T-helper 1 cell treated with Interleukin-12 subunit alpha and Interleukin-12 subunit beta and Interleukin-4 antibody, amounts not matched to agents 30 μg/mL and 1 μg/mL, for 36 hours (primary cell): ENCODE measurements at regions not wholly inside any gene's neighbourhood (a gene's known extent, or its start where the extent isn't known, plus 50 kb on each side); places are given as distances from the start of the nearest gene placed in this dataset.
"Not testable (repeated sequence)": the region's sequence is repeated elsewhere in the genome, so short reads cannot be mapped to it uniquely, and the experiment has no call there.

ENCODE experiments used
- H3K27ac Mint-ChIP-seq: one replicate; pipeline ENCODE4 v1.8.0; 2021; ENCODE audit warnings: mild to moderate bottlenecking, mixed read lengths
- H3K27me3 Mint-ChIP-seq: one replicate; pipeline ENCODE4 v1.8.0; 2021; ENCODE audit warnings: low read depth, mixed read lengths
- H3K36me3 Mint-ChIP-seq: one replicate; pipeline ENCODE4 v1.8.0; 2021; ENCODE audit warnings: low read depth, mixed read lengths
- H3K4me1 Mint-ChIP-seq: one replicate; pipeline ENCODE4 v1.8.0; 2021; ENCODE audit warnings: low read depth, mixed read lengths
- H3K4me3 Mint-ChIP-seq: one replicate; pipeline ENCODE4 v1.8.0; 2021; ENCODE audit warnings: mild to moderate bottlenecking, moderate library complexity, mixed read lengths
- H3K9me3 Mint-ChIP-seq: one replicate; pipeline ENCODE4 v1.8.0; 2021; ENCODE audit warnings: mixed read lengths

- no peak overlapping the region for H3K4me3 Mint-ChIP-seq
- H3K27me3 Mint-ChIP-seq = peaks cover 2% of the 10 kb centered on the region
- no peak overlapping the region for H3K27ac Mint-ChIP-seq
- no peaks in the 10 kb centered on the region for H3K9me3 Mint-ChIP-seq
- H3K4me1 Mint-ChIP-seq = no peaks in the 10 kb centered on the region
- no peaks in the 10 kb centered on the region for H3K36me3 Mint-ChIP-seq
Observed at GRCh38 chr11:103596315-103596714, 440.1 kb upstream of the DDI1 start.

GRCh38 chr11:103601225-103601846 is 435.1 kb upstream of the DDI1 start:
- no peaks in the 10 kb centered on the region for H3K4me1 Mint-ChIP-seq
- no peak overlapping the region for H3K27ac Mint-ChIP-seq
- H3K4me3 Mint-ChIP-seq = no peak overlapping the region
- H3K36me3 Mint-ChIP-seq = no peaks in the 10 kb centered on the region
- H3K27me3 Mint-ChIP-seq = peaks cover 4% of the 10 kb centered on the region
- no peaks in the 10 kb centered on the region for H3K9me3 Mint-ChIP-seq

- Mint-ChIP-seq H3K4me1 (no peaks in the 10 kb centered on the region), H3K27me3 (peaks cover 4% of the 10 kb centered on the region), H3K27ac (no peak overlapping the region), H3K36me3 (no peaks in the 10 kb centered on the region), H3K4me3 (no peak overlapping the region), H3K9me3 (no peaks in the 10 kb centered on the region)
Observed at GRCh38 chr11:103602840-103603239, 433.6 kb upstream of the DDI1 start.

- Mint-ChIP-seq H3K4me1 (no peaks in the 10 kb centered on the region), H3K4me3 (no peak overlapping the region), H3K27ac (no peak overlapping the region), H3K9me3 (no peaks in the 10 kb centered on the region), H3K36me3 (no peaks in the 10 kb centered on the region), H3K27me3 (peaks cover 4% of the 10 kb centered on the region)
Observed at GRCh38 chr11:103604310-103604709, 432.1 kb upstream of the DDI1 start.

- H3K27ac Mint-ChIP-seq = no peak overlapping the region
- H3K9me3 Mint-ChIP-seq = no peaks in the 10 kb centered on the region
- H3K4me1 Mint-ChIP-seq = no peaks in the 10 kb centered on the region
- no peak overlapping the region for H3K4me3 Mint-ChIP-seq
- H3K36me3 Mint-ChIP-seq = no peaks in the 10 kb centered on the region
- H3K27me3 Mint-ChIP-seq = no peaks in the 10 kb centered on the region
Observed at GRCh38 chr11:103608566-103608965, 427.9 kb upstream of the DDI1 start.

GRCh38 chr11:103609117-103610066 is 427.0 kb upstream of the DDI1 start:
- H3K27ac Mint-ChIP-seq = no peak overlapping the region
- no peaks in the 10 kb centered on the region for H3K36me3 Mint-ChIP-seq
- H3K4me3 Mint-ChIP-seq = no peak overlapping the region
- no peaks in the 10 kb centered on the region for H3K27me3 Mint-ChIP-seq
- H3K9me3 Mint-ChIP-seq = no peaks in the 10 kb centered on the region
- no peaks in the 10 kb centered on the region for H3K4me1 Mint-ChIP-seq

- Mint-ChIP-seq H3K4me1 (no peaks in the 10 kb centered on the region), H3K27me3 (no peaks in the 10 kb centered on the region), H3K27ac (no peak overlapping the region), H3K9me3 (no peaks in the 10 kb centered on the region), H3K36me3 (no peaks in the 10 kb centered on the region), H3K4me3 (no peak overlapping the region)
Observed at GRCh38 chr11:103610435-103610834, 426.0 kb upstream of the DDI1 start.

- H3K27ac Mint-ChIP-seq = not testable (repeated sequence)
Observed at GRCh38 chr11:103611526-103612260, 424.7 kb upstream of the DDI1 start.

GRCh38 chr11:103612451-103612850 is 424.0 kb upstream of the DDI1 start:
- H3K4me1 Mint-ChIP-seq, H3K9me3 Mint-ChIP-seq, H3K27me3 Mint-ChIP-seq, H3K27ac Mint-ChIP-seq, H3K4me3 Mint-ChIP-seq, H3K36me3 Mint-ChIP-seq: not testable (repeated sequence)

More at GRCh38 chr11:103611526-103612260, 424.7 kb upstream of the DDI1 start:
- not testable (repeated sequence) for H3K4me3 Mint-ChIP-seq, H3K27me3 Mint-ChIP-seq, H3K36me3 Mint-ChIP-seq, H3K9me3 Mint-ChIP-seq, H3K4me1 Mint-ChIP-seq

GRCh38 chr11:103616586-103616985 is 419.9 kb upstream of the DDI1 start:
- H3K4me3 Mint-ChIP-seq, H3K36me3 Mint-ChIP-seq, H3K27me3 Mint-ChIP-seq, H3K4me1 Mint-ChIP-seq, H3K9me3 Mint-ChIP-seq, H3K27ac Mint-ChIP-seq: not testable (repeated sequence)

GRCh38 chr11:103618528-103618927 is 417.9 kb upstream of the DDI1 start:
- Mint-ChIP-seq H3K9me3 (no peaks in the 10 kb centered on the region), H3K36me3 (no peaks in the 10 kb centered on the region), H3K27ac (no peak overlapping the region), H3K4me3 (no peak overlapping the region), H3K27me3 (no peaks in the 10 kb centered on the region), H3K4me1 (no peaks in the 10 kb centered on the region)

- Mint-ChIP-seq H3K9me3 (no peaks in the 10 kb centered on the region), H3K4me1 (no peaks in the 10 kb centered on the region)
Observed at GRCh38 chr11:103619480-103619879, 417.0 kb upstream of the DDI1 start.

GRCh38 chr11:103619938-103620337 is 416.5 kb upstream of the DDI1 start:
- no peak overlapping the region for H3K27ac Mint-ChIP-seq
- H3K9me3 Mint-ChIP-seq = no peaks in the 10 kb centered on the region
- no peaks in the 10 kb centered on the region for H3K4me1 Mint-ChIP-seq
- no peaks in the 10 kb centered on the region for H3K36me3 Mint-ChIP-seq
- H3K27me3 Mint-ChIP-seq = no peaks in the 10 kb centered on the region
- H3K4me3 Mint-ChIP-seq = no peak overlapping the region

More at GRCh38 chr11:103619480-103619879, 417.0 kb upstream of the DDI1 start:
- Mint-ChIP-seq H3K27ac (no peak overlapping the region), H3K27me3 (no peaks in the 10 kb centered on the region), H3K4me3 (no peak overlapping the region), H3K36me3 (no peaks in the 10 kb centered on the region)

- Mint-ChIP-seq H3K36me3 (no peaks in the 10 kb centered on the region), H3K4me1 (no peaks in the 10 kb centered on the region), H3K9me3 (no peaks in the 10 kb centered on the region), H3K4me3 (no peak overlapping the region), H3K27me3 (no peaks in the 10 kb centered on the region), H3K27ac (no peak overlapping the region)
Observed at GRCh38 chr11:103622296-103622695, 414.1 kb upstream of the DDI1 start.

GRCh38 chr11:103623933-103624332 is 412.5 kb upstream of the DDI1 start:
- Mint-ChIP-seq H3K4me3 (no peak overlapping the region), H3K27ac (no peak overlapping the region), H3K9me3 (no peaks in the 10 kb centered on the region), H3K36me3 (no peaks in the 10 kb centered on the region), H3K27me3 (no peaks in the 10 kb centered on the region), H3K4me1 (no peaks in the 10 kb centered on the region)
